ENCODE measurements at regions not wholly inside any gene's neighbourhood (a gene's known extent, or its start where the extent isn't known, plus 50 kb on each side); places are given as distances from the start of the nearest gene placed in this dataset.
A peak's percentile ranks its signal among the peaks of the same experiment; 100 is the strongest.

DNA sequence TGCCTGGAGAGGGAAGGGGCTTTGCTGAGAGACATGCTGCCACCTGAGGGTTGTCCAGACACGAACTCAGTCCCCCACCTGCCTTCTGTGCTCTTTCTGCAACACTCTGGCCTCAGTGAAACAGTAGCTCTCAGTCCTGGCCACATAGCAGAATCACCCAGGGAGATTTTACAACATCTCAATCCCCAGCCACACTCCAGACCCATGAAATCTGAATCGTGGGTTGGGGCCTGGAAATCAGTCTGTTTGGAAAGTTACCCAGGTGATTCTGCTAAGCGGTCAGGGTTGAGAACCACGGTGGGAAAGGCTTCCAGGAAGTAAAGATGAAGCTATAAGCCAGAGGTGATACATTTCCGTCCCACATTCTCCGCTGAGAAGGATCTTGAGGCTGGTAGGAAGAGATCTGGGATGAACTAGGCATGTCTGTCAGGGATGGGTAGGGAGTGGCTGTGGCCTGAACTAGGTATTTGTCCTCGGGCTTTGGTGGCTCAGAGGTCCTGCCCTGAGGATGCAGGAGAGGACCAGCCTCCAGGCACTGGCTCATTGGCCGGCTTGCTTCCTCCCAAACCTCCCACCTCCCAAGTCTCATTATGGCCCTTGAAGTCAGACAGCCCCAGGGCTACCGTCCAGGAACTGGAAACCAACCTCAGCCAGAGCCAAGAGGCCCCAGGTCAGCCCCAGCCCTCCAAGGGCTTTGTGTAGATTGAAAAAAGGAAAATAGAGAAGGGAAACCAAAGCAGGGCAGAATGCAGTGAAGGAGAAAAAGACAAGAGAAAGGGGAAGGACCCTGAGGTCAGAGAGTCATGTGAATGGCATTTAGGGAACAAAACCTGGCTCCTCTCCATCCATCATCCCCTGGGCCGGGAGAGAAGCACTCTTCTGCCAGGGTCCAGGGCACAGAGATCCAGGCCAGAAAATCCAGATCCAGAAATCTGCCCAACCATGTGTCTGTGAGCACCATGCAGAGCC is 119.6 kb downstream of the ZFP36L2 start (continued):
- TF ChIP-seq, protein P1, sequence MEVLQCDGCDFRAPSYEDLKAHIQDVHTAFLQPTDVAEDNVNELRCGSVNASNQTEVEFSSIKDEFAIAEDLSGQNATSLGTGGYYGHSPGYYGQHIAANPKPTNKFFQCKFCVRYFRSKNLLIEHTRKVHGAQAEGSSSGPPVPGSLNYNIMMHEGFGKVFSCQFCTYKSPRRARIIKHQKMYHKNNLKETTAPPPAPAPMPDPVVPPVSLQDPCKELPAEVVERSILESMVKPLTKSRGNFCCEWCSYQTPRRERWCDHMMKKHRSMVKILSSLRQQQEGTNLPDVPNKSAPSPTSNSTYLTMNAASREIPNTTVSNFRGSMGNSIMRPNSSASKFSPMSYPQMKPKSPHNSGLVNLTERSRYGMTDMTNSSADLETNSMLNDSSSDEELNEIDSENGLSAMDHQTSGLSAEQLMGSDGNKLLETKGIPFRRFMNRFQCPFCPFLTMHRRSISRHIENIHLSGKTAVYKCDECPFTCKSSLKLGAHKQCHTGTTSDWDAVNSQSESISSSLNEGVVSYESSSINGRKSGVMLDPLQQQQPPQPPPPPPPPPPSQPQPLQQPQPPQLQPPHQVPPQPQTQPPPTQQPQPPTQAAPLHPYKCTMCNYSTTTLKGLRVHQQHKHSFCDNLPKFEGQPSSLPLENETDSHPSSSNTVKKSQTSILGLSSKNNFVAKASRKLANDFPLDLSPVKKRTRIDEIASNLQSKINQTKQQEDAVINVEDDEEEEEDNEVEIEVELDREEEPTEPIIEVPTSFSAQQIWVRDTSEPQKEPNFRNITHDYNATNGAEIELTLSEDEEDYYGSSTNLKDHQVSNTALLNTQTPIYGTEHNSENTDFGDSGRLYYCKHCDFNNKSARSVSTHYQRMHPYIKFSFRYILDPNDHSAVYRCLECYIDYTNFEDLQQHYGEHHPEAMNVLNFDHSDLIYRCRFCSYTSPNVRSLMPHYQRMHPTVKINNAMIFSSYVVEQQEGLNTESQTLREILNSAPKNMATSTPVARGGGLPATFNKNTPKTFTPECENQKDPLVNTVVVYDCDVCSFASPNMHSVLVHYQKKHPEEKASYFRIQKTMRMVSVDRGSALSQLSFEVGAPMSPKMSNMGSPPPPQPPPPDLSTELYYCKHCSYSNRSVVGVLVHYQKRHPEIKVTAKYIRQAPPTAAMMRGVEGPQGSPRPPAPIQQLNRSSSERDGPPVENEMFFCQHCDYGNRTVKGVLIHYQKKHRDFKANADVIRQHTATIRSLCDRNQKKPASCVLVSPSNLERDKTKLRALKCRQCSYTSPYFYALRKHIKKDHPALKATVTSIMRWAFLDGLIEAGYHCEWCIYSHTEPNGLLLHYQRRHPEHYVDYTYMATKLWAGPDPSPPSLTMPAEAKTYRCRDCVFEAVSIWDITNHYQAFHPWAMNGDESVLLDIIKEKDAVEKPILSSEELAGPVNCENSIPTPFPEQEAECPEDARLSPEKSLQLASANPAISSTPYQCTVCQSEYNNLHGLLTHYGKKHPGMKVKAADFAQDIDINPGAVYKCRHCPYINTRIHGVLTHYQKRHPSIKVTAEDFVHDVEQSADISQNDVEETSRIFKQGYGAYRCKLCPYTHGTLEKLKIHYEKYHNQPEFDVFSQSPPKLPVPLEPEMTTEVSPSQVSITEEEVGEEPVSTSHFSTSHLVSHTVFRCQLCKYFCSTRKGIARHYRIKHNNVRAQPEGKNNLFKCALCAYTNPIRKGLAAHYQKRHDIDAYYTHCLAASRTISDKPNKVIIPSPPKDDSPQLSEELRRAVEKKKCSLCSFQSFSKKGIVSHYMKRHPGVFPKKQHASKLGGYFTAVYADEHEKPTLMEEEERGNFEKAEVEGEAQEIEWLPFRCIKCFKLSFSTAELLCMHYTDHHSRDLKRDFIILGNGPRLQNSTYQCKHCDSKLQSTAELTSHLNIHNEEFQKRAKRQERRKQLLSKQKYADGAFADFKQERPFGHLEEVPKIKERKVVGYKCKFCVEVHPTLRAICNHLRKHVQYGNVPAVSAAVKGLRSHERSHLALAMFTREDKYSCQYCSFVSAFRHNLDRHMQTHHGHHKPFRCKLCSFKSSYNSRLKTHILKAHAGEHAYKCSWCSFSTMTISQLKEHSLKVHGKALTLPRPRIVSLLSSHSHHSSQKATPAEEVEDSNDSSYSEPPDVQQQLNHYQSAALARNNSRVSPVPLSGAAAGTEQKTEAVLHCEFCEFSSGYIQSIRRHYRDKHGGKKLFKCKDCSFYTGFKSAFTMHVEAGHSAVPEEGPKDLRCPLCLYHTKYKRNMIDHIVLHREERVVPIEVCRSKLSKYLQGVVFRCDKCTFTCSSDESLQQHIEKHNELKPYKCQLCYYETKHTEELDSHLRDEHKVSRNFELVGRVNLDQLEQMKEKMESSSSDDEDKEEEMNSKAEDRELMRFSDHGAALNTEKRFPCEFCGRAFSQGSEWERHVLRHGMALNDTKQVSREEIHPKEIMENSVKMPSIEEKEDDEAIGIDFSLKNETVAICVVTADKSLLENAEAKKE (CRISPR knock-in tag; IDR thresholded peaks at IDR 0.05): no peak
- TF ChIP-seq EZH2phosphoT487 (IDR thresholded peaks at IDR 0.05; ENCODE audit: unreplicated experiment): no peak
- TF ChIP-seq, protein P2, sequence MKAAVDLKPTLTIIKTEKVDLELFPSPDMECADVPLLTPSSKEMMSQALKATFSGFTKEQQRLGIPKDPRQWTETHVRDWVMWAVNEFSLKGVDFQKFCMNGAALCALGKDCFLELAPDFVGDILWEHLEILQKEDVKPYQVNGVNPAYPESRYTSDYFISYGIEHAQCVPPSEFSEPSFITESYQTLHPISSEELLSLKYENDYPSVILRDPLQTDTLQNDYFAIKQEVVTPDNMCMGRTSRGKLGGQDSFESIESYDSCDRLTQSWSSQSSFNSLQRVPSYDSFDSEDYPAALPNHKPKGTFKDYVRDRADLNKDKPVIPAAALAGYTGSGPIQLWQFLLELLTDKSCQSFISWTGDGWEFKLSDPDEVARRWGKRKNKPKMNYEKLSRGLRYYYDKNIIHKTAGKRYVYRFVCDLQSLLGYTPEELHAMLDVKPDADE (IDR thresholded peaks at IDR 0.05): no peak

DNA sequence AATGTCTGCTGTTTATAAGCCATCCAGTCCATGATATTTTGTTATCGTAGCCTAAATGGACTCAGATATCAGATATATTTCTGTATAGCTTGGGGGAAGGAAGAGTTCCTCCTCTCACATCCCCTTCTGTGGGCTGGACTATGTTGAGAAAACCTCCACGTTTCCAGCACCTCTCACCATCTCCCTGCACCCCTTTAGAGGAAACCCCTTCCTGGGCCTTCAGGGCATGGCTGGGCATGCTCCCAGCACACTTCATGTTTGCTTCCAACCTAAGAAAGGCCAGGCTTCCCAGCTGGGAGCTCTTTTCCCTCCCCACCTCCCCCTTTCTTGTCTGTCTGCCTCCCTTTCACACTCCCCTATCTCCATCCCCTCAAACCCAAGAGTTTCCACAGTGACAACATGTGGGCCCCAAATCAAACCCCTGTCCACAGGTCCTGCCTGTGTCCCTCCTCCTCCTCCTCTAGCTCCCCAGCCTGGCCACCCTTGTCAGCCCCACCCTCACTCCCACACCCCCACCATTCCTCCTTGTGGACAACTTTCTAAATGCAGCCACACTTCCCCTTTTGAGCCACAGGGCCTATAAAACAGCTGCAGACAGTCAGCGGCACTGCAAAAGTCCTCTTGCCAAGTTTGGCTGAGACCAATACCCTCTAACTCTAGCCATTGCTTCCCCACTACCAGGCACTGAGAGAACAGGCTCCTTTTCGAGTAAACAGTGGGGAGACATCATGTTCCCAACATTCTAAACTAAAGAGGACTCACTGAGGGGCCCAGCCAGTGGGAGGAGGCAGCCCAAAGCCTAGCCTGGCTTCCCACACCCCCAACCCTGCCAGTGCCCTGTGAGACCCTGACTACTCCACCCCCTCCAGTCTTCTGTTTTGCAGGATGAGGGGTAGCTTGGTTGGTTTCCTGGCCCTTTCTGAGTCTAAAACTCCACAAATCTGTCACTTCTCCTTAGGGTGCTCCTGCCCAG is 120.5 kb downstream of the ZFP36L2 start:
- peaks cover 21% of the 10 kb centered on the region for H3K4me1 ChIP-seq (ENCODE audit: insufficient read depth)
- DNase-seq (ENCODE audit: low spot score): peak; percentile 44
- peak overlapping the region; percentile 52 for H2AFZ ChIP-seq
- H3K4me3 Mint-ChIP-seq: no peak overlapping the region
- H3K27me3 ChIP-seq (ENCODE audit: insufficient read depth): no peaks in the 10 kb centered on the region
- no peaks in the 10 kb centered on the region for H3K9me2 ChIP-seq (ENCODE audit: insufficient read depth)
- H3K27ac ChIP-seq (ENCODE audit: low read depth): no peak overlapping the region
- H3K36me3 Mint-ChIP-seq (ENCODE audit: low read depth): no peaks in the 10 kb centered on the region; the same call in 2 of the 3 replicates
- peaks cover 20% of the 10 kb centered on the region for H3K27me3 Mint-ChIP-seq (ENCODE audit: insufficient read depth, low read depth, poor library complexity)
- peaks cover 3% of the 10 kb centered on the region; the same call in 1 of the 3 replicates for H3K9me3 Mint-ChIP-seq
- no peaks in the 10 kb centered on the region for H4K20me1 ChIP-seq (replicated peaks; ENCODE audit: insufficient read depth)
- no peak overlapping the region for H3K27ac Mint-ChIP-seq
- no peak overlapping the region for H3K4me3 ChIP-seq
- H3K79me2 ChIP-seq (replicated peaks; ENCODE audit: insufficient read depth): no peaks in the 10 kb centered on the region
- H3K4me2 ChIP-seq: no peak overlapping the region
- H3F3A ChIP-seq (replicated peaks; ENCODE audit: low read depth): no peaks in the 10 kb centered on the region
- H3K4me1 Mint-ChIP-seq: peaks cover 33% of the 10 kb centered on the region
- ATAC-seq: no peak; the same call in 2 of the 3 replicates
- TF ChIP-seq POLR2AphosphoS5 (IDR thresholded peaks at IDR 0.05; ENCODE audit: low read depth): no peak
- TF ChIP-seq, protein P3, sequence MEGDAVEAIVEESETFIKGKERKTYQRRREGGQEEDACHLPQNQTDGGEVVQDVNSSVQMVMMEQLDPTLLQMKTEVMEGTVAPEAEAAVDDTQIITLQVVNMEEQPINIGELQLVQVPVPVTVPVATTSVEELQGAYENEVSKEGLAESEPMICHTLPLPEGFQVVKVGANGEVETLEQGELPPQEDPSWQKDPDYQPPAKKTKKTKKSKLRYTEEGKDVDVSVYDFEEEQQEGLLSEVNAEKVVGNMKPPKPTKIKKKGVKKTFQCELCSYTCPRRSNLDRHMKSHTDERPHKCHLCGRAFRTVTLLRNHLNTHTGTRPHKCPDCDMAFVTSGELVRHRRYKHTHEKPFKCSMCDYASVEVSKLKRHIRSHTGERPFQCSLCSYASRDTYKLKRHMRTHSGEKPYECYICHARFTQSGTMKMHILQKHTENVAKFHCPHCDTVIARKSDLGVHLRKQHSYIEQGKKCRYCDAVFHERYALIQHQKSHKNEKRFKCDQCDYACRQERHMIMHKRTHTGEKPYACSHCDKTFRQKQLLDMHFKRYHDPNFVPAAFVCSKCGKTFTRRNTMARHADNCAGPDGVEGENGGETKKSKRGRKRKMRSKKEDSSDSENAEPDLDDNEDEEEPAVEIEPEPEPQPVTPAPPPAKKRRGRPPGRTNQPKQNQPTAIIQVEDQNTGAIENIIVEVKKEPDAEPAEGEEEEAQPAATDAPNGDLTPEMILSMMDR (conservative IDR thresholded peaks at IDR 0.05; ENCODE audit: low read depth in 2 of 2): peak; percentile 10 to 34; a peak in 2 of 4 replicates
- H3K36me3 ChIP-seq (ENCODE audit: insufficient read depth): no peaks in the 10 kb centered on the region

All from GM23338 (cell line).